MCF 10A (cell line): ENCODE measurements at regions not wholly inside any gene's neighbourhood (a gene's known extent, or its start where the extent isn't known, plus 50 kb on each side); places are given as distances from the start of the nearest gene placed in this dataset.

Experiments
- BruUV-seq: library from RNA; stranded (reverse); fragments of 400-500 nt; replicated peaks from 2 replicates; lab custom pipeline; 2021; lab: Mats Ljungman, UMichigan
- CTCF ChIA-PET: fragments of 300-600 bp; sonication (Branson Sonifier 250); formaldehyde crosslinking; extraction: SDS; loops from one replicate; lab custom pipeline; 2021; ENCODE audit warnings: antibody characterized with exemption, inconsistent platforms; lab: Yijun Ruan, JAX
- POLR2A ChIA-PET: fragments of 300-600, 350-650 bp; sonication (Branson Sonifier 250); formaldehyde crosslinking; extraction: SDS; loops from one replicate; lab custom pipeline; 2020; ENCODE audit warnings: antibody characterized with exemption, inconsistent platforms; lab: Yijun Ruan, JAX
- DNase-seq: peaks from one replicate; pipeline ENCODE4 v3.0.0-alpha.2; 2018; ENCODE audit not compliant: unreplicated experiment
- H3K27ac Mint-ChIP-seq: one replicate; pipeline ENCODE4 v1.8.0; 2022; ENCODE audit warnings: mild to moderate bottlenecking, low read depth, mixed read lengths; ENCODE audit not compliant: unreplicated experiment
- H3K27me3 Mint-ChIP-seq: one replicate; pipeline ENCODE4 v1.8.0; 2022; ENCODE audit warnings: mixed read lengths; ENCODE audit not compliant: insufficient read depth, unreplicated experiment
- H3K36me3 Mint-ChIP-seq: one replicate; pipeline ENCODE4 v1.8.0; 2022; ENCODE audit warnings: mild to moderate bottlenecking, moderate library complexity, mixed read lengths; ENCODE audit not compliant: insufficient read depth, unreplicated experiment
- H3K4me1 Mint-ChIP-seq: one replicate; pipeline ENCODE4 v1.8.0; 2022; ENCODE audit warnings: mixed read lengths; ENCODE audit not compliant: insufficient read depth, unreplicated experiment
- H3K4me3 Mint-ChIP-seq: one replicate; pipeline ENCODE4 v1.8.0; 2022; ENCODE audit warnings: mild to moderate bottlenecking, moderate library complexity, mixed read lengths; ENCODE audit not compliant: unreplicated experiment
- H3K9me3 Mint-ChIP-seq: one replicate; pipeline ENCODE4 v1.8.0; 2022; ENCODE audit warnings: mixed read lengths; ENCODE audit not compliant: unreplicated experiment
- CTCF ChIP-seq: fragments of 200-600 bp; IDR thresholded peaks from one replicate; pipeline ENCODE4 v1.8.0; 2022; ENCODE audit warnings: antibody characterized with exemption, mild to moderate bottlenecking; ENCODE audit not compliant: unreplicated experiment
- intact Hi-C: fragments of 100-400 bp; cut with micrococcal nuclease; formaldehyde crosslinking; loops from 2 replicates; pipeline ENCODE4 v1.14.1; 2022

- peaks cover 28% of the 10 kb centered on the region for H3K4me1 Mint-ChIP-seq
Measured at GRCh38 chr10:118956802-118957442, 72.6 kb upstream of the NANOS1 start.

GRCh38 chr10:118957443-118957825 is 72.1 kb upstream of the NANOS1 start:
- intact Hi-C loops, result loop anchor here (10.0 kb wide), 1 partner anchor 67 kb away; the partner anchor contains the start of gene NANOS1
- H3K27ac Mint-ChIP-seq, result no peak overlapping the region
- no peak for TF ChIP-seq CTCF
- no peak overlapping the region for H3K4me3 Mint-ChIP-seq
- no peaks in the 10 kb centered on the region for H3K36me3 Mint-ChIP-seq
- no TSS peak for BruUV-seq
- DNase-seq, result no peak
- POLR2A ChIA-PET, result no interaction called here
- no peaks in the 10 kb centered on the region for H3K27me3 Mint-ChIP-seq
- no peaks in the 10 kb centered on the region for H3K9me3 Mint-ChIP-seq
- peaks cover 28% of the 10 kb centered on the region for H3K4me1 Mint-ChIP-seq
- CTCF ChIA-PET, result no interaction called here

More at GRCh38 chr10:118956802-118957442, 72.6 kb upstream of the NANOS1 start:
- TF ChIP-seq CTCF, result no peak
- H3K27me3 Mint-ChIP-seq, result no peaks in the 10 kb centered on the region
- no peaks in the 10 kb centered on the region for H3K9me3 Mint-ChIP-seq
- H3K36me3 Mint-ChIP-seq, result no peaks in the 10 kb centered on the region
- no TSS peak for BruUV-seq
- ChIA-PET CTCF (no interaction called here), POLR2A (no interaction called here)
- DNase-seq, result no peak
- no peak overlapping the region for H3K4me3 Mint-ChIP-seq
- intact Hi-C loops, result loop anchor here (10.0 kb wide), 1 partner anchor 68 kb away; the partner anchor contains the start of gene NANOS1
- H3K27ac Mint-ChIP-seq, result no peak overlapping the region

GRCh38 chr10:118957966-118958365 is 71.5 kb upstream of the NANOS1 start:
- no peaks in the 10 kb centered on the region for H3K27me3 Mint-ChIP-seq
- no peak overlapping the region for H3K4me3 Mint-ChIP-seq
- DNase-seq, result no peak
- H3K9me3 Mint-ChIP-seq, result no peaks in the 10 kb centered on the region
- H3K4me1 Mint-ChIP-seq, result peaks cover 28% of the 10 kb centered on the region
- ChIA-PET CTCF (no interaction called here), POLR2A (no interaction called here)
- no TSS peak for BruUV-seq
- TF ChIP-seq CTCF, result no peak
- intact Hi-C loops, result loop anchor here (10.0 kb wide), 1 partner anchor 67 kb away; the partner anchor contains the start of gene NANOS1
- H3K27ac Mint-ChIP-seq, result no peak overlapping the region
- no peaks in the 10 kb centered on the region for H3K36me3 Mint-ChIP-seq

GRCh38 chr10:118958559-118958958 is 71.0 kb upstream of the NANOS1 start:
- POLR2A ChIA-PET, result interaction anchor here (0.9 to 2.0 kb wide), 3 partner anchors 8 to 48 kb away, joined by 4 to 6 read pairs (median 4); no protein-coding TSS in a partner anchor

More at GRCh38 chr10:118958559-118958958, 71.0 kb upstream of the NANOS1 start:
- intact Hi-C loops, result loop anchor here (10.0 kb wide), 1 partner anchor 66 kb away; the partner anchor contains the start of gene NANOS1
- Mint-ChIP-seq H3K27me3 (no peaks in the 10 kb centered on the region), H3K27ac (no peak overlapping the region), H3K36me3 (no peaks in the 10 kb centered on the region), H3K4me1 (peaks cover 28% of the 10 kb centered on the region), H3K9me3 (no peaks in the 10 kb centered on the region), H3K4me3 (no peak overlapping the region)
- no peak for DNase-seq
- no peak for TF ChIP-seq CTCF
- CTCF ChIA-PET, result interaction anchor here (0.6 kb wide), 1 partner anchor 1741 kb away, joined by 3 read pairs; no protein-coding TSS in a partner anchor
- no TSS peak for BruUV-seq
